ENCODE measurements at regions not wholly inside any gene's neighbourhood (a gene's known extent, or its start where the extent isn't known, plus 50 kb on each side); places are given as distances from the start of the nearest gene placed in this dataset.

- DNase-seq (ENCODE audit: low read depth in 2 of 2) = no peak
Observed at GRCh38 chr6:133754298-133754697, 134.6 kb upstream of the TCF21 start.

GRCh38 chr6:133756078-133756695, 132.7 kb upstream of the TCF21 start:
- no peak for DNase-seq (ENCODE audit: low read depth in 2 of 2)

DNA sequence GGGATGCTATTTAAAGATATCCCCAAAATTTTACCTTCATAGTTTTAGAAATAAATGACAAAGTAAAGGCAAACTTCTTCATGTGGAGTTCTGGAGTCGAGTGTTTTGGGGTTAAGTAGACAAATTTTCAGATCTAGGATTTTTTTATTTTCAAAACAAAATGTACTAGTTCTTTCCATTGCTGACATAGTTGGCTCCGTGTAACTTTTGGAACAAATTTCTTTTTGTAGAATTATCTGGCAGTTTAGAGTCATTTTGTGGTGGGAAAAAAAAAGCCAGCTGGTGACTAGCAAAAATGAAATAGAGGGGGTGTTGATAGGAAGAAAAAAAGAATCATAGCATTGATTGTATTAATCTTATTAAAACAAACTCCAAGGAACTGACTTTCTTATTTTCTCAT, 131.6 kb upstream of the TCF21 start:
- no peak for DNase-seq (ENCODE audit: low read depth in 2 of 2)

GRCh38 chr6:133758815-133759335, 130.0 kb upstream of the TCF21 start:
- DNase-seq (ENCODE audit: low read depth in 2 of 2) = no peak

- DNase-seq (ENCODE audit: low read depth in 2 of 2) = no peak
Observed at GRCh38 chr6:133759524-133759923, 129.4 kb upstream of the TCF21 start.

- DNase-seq (ENCODE audit: low read depth in 2 of 2) = no peak
Observed at GRCh38 chr6:133761706-133762105, 127.2 kb upstream of the TCF21 start.

GRCh38 chr6:133764008-133764753, 124.7 kb upstream of the TCF21 start:
- DNase-seq (ENCODE audit: low read depth in 2 of 2) = no peak

- DNase-seq (ENCODE audit: low read depth in 2 of 2) = no peak
Observed at GRCh38 chr6:133764754-133765208, 124.1 kb upstream of the TCF21 start.

- DNase-seq (ENCODE audit: low read depth in 2 of 2) = no peak
Observed at GRCh38 chr6:133767357-133767970, 121.4 kb upstream of the TCF21 start.

DNA sequence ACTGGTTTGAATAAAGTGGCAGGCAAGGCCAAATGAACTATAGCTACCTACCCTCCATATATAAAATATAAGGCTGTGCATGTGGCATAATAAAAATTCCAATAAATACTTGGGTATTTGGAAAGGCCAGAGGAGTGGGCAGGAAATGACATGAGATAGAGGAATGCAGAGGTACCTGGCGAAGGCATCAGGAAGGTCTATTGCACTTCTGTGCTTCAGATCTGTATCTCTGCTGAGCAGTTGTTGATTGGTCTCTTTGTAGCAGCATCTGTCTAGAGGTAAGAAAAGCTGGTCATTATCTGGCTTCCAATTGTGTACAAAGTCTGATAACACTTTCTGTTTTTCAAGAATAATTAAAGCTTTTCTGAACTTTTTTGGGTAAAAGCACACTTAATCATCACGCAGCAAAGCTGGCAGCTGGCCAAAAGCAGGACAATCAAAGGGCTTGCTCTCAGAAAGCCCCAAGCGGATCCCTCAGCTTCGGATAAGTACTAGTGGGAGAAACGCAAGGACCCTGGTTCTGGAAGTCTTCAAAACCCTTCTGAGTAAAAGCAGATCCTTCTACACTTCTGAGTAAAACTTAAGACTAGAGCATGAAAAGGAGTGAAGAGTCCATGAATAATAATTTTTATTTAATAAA, 120.1 kb upstream of the TCF21 start:
- no peak for DNase-seq (ENCODE audit: low read depth in 2 of 2)

DNA sequence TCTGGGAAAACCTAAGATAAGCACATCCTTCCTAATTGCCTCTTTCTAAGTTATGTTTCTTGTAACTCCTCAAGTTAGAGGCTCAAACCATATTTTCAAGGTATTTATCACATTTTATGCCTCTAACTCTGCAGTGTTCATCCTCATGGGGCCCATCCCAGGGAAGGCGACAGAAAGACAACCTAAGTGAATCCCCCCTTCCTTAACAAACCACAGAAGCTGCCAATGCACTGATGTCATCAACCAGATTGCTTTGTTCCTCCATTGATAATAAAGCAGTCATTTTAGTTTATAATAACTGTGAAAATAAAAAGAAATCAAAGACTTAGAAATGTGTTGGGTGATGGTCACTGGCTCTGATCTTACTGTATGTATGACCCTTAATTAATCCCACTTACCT, 119.5 kb upstream of the TCF21 start:
- DNase-seq (ENCODE audit: low read depth in 2 of 2) = no peak

- no peak for DNase-seq (ENCODE audit: low read depth in 2 of 2)
Observed at GRCh38 chr6:133772567-133772966, 116.3 kb upstream of the TCF21 start.

DNA sequence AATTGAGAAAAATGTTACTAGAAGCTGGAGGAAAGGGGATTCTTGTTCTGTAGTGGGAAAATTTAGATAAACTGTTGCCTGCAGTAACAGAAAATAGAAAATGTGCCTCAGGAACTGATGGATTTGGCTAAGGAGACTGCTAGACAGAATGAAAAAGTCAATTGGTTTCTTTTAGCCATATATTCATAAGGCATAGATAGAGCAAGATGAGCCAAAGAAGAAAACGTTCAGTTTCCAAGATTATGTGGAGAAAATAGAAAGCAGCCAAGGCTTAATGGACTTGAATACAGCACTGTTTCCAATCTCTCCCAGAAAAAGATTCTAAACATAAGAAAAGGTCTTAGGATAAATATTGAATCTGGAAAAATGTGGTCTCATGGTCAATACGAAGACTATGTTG, 115.1 kb upstream of the TCF21 start:
- no peak for DNase-seq (ENCODE audit: low read depth in 2 of 2)

DNA sequence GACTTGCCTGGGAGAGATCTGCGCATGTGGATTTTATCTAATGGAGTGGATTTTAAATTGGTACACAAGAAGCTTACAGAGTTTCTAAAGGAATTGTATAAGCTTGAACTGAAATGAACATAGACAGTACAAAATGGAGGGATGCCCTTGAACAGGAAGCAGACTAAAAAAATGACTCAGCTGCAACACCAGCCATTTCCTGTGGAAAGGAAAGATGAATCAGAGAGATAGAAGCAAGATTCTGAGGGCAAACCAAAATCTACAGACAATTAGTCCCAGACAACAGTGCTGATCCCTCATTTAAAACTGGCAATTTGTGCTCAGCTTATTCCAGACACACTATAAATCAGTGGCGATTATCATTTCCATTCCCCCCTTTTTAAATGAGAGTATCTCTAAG, 114.6 kb upstream of the TCF21 start:
- DNase-seq (ENCODE audit: low read depth in 2 of 2) = no peak

DNA sequence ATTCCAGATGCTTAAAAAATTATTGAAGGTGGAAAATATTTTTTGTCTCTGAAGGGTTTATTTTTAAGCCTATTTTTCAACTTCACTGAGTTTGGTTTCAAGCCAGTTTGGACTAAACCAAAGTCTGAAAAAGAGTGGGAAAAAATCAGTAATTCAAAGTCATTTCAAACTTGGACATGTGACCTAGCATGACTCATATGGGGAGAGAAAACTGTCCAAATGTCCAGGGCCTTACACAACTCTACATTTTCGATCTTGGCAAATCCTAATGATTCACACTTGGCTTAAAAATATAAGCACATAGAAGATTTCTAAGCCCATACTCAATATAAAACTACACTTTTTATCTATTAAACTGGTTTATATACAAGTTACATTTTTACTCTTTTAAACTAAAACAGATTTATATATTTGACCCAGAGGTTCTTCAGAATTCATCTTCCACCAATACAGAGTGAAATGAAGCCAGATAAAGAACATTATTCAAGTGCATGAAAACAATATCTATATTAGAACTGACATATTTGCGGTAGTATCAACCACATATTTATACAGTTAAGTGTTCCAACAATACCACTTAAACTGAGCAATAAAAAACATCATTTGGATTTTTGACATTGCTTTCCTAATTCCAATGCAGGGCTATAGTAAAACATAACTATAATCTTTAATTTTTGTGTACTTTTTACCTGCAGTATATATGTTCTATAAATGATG, 110.3 kb upstream of the TCF21 start:
- no peak for DNase-seq (ENCODE audit: low read depth in 2 of 2)

DNA sequence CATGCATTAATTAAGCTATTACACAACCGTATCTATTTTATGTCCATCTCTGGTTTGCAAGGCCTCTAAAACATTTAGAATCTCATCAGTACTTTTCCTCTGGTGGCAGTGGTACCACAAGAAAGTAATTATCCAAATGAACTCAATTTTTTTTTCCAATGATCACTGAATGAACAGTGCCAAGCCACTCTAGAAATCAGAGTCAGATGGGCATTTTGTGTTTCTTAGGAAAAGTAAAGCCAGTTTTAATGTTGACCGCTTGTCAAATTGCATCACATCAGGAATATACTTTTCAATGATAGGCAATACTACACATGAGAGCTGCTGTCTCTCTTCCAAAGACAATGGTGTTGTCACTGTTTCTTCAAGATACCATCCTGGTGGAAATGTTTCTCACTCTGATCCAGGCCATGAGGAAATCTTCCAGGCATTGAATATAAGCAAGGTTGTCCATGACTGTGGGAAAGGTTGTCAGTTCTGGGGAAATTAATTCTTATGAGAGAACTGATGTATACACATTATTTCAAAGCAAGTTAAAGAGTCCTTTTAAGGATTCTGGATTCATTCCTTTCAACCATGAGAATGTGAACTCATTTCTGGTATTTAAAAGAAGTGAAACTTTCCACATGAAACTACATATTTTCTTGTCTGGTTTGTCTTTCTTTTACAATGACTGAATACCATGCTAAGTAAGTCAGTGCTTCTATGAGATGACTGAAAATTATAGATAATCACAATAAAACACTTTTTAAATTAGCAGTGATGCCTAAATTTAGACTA, 108.8 kb upstream of the TCF21 start:
- DNase-seq (ENCODE audit: low read depth in 2 of 2) = no peak

DNA sequence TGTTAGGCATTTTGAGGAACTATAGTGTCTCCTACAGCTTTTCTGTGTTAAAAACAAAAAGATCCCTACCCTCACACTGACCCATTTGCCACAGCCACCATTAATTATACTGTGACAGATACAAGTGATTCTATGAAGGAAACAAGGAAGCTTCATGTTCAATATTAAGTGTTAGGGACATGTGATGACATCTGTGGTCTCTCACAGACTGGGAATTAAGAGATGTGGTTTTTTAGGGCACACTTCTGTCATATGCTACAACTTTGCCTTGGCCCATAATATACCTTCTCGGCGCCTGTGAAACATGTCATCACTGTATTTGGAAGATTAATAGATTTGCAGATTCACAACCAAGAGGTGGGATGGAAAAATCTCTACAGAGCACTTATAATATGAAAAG, 102.9 kb upstream of the TCF21 start:
- no peak for DNase-seq (ENCODE audit: low read depth in 2 of 2)

DNA sequence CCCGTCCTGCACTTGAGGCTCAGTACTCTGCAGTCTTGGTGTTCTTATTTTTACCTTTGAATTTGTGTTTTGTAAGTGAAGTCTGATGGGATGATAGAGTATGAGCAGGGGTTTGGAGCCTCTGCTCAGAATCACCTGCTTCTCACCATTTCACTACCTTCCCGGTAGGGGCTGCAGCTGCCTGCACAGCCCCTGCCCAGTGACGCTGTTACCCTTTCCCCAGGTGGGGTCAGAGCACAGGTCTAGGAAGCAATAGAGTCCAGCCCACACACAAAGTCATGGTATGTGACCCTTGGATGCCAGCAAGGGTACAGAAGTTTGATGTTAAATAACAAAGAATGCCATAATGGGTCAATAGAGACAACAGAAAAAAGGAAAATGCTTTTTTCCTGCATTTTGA, 101.8 kb upstream of the TCF21 start:
- no peak for DNase-seq (ENCODE audit: low read depth in 2 of 2)

DNA sequence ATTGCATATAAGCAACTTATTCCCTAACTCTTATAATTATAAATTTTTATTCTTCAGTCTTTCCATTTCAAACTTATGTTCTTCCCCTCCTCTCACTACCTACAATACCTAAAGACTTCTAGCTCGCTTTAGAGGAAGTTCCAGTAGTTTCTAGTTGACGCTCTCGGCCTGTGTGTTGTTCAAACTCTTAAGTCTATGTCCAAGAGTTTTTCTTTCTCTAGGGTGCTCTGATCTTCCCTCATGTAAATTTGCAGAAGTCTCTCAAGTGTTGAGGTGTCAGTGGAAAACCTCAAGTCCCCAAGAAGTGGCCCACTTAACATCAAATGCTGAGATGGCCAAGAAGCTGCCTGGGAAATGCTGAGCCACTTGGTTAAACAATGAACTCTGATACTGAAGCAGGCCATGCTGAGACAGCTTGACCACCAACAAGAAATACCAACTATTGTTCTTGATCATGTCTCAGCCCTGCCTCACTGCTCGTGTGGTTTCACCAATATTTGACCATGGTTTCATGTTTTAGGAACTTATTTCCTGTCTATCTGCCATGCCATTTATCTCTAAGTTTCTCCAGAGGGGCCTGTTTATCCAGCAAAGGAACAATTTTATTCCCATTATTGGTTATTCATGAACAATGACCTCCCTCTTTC, 100.9 kb upstream of the TCF21 start:
- no peak for DNase-seq (ENCODE audit: low read depth in 2 of 2)

- DNase-seq (ENCODE audit: low read depth in 2 of 2) = no peak
Observed at GRCh38 chr6:133788556-133788955, 100.4 kb upstream of the TCF21 start.

Data from stimulated activated CD8-positive, alpha-beta memory T cell treated with anti-CD3 and anti-CD28 coated beads, Interleukin-7, amount 100 ng/mL, for 1 hour (primary cell).